ENCODE measurements at regions not wholly inside any gene's neighbourhood (a gene's known extent, or its start where the extent isn't known, plus 50 kb on each side); places are given as distances from the start of the nearest gene placed in this dataset.

DNA sequence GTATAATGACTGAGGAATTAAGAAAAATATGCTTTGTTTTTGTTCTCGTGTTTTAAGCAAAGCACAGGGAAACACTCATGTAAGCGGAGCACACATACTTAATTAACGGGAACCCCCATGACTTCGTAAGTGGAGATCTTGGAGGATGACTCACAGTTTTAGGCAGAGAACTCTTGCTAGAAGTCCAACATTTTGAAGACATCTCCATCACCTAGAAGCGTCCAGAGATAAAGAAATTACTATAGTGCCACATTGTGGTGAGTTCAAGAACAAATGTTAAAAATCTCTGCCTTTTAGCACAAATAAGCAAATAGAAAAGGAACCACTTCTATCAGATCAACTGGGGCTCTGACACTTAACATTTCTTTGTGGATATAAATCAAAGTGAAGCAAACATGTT lies 194.1 kb upstream of the ARHGEF26 start:
- TF ChIP-seq POLR2A (IDR thresholded peaks at IDR 0.05; ENCODE audit: low read length) = no peak
- no peak for TF ChIP-seq GATA1 (IDR thresholded peaks at IDR 0.05; ENCODE audit: low read depth, low read length)
